Left ventricle myocardium superior (tissue), 1 donor: ENCODE measurements at regions not wholly inside any gene's neighbourhood (a gene's known extent, or its start where the extent isn't known, plus 50 kb on each side); places are given as distances from the start of the nearest gene placed in this dataset.
"Not testable (repeated sequence)": the region's sequence is repeated elsewhere in the genome, so short reads cannot be mapped to it uniquely, and the experiment has no call there.

ENCODE experiments used
- ATAC-seq: fragments of 200-7000 bp; cut with Tn5 transposase; one replicate; pipeline ENCODE4 v1.9.1; 2020; ENCODE audit warnings: mild to moderate bottlenecking, moderate library complexity
- DNase-seq: peaks from one replicate; pipeline ENCODE4 v3.0.0-alpha.2; 2020
- intact Hi-C: fragments of 100-400 bp; cut with micrococcal nuclease; formaldehyde crosslinking; loops from one replicate; pipeline ENCODE4 v1.11.0; 2022
- donor health status: DM: no; HTN: yes; CAD: no; lungs with severe emphysema.

- ATAC-seq: no peak
- DNase-seq: no peak
- intact Hi-C loops: no loop called here
These were observed 238.1 kb downstream of the MED10 start for GRCh38 chr5:6140219-6140618.

GRCh38 chr5:6135977-6136376, 242.4 kb downstream of the MED10 start:
- intact Hi-C loops: no loop called here
- ATAC-seq (no peak), DNase-seq (no peak)

GRCh38 chr5:6134281-6134680, 244.1 kb downstream of the MED10 start:
- ATAC-seq (no peak), DNase-seq (no peak)
- intact Hi-C loops: no loop called here

GRCh38 chr5:6125781-6126180, 252.6 kb downstream of the MED10 start:
- no peak for ATAC-seq
- intact Hi-C loops: no loop called here
- DNase-seq: no peak

- intact Hi-C loops: no loop called here
- ATAC-seq: no peak
- no peak for DNase-seq
These were observed 259.7 kb downstream of the MED10 start for GRCh38 chr5:6118691-6119090.

GRCh38 chr5:6117212-6117611, 261.1 kb downstream of the MED10 start:
- DNase-seq (no peak), ATAC-seq (no peak)
- intact Hi-C loops: no loop called here

GRCh38 chr5:6115852-6116251, 262.5 kb downstream of the MED10 start:
- ATAC-seq (no peak), DNase-seq (no peak)
- intact Hi-C loops: no loop called here

GRCh38 chr5:6112538-6112937, 265.8 kb downstream of the MED10 start:
- ATAC-seq: no peak
- DNase-seq: no peak
- intact Hi-C loops: no loop called here

- no peak for ATAC-seq
- intact Hi-C loops: no loop called here
These were observed 266.2 kb downstream of the MED10 start for GRCh38 chr5:6112125-6112524.

GRCh38 chr5:6111131-6111530, 267.2 kb downstream of the MED10 start:
- intact Hi-C loops: no loop called here
- no peak for DNase-seq
- ATAC-seq: no peak

More at GRCh38 chr5:6112125-6112524, 266.2 kb downstream of the MED10 start:
- DNase-seq: no peak

- DNase-seq (no peak), ATAC-seq (no peak)
- intact Hi-C loops: no loop called here
These were observed 267.8 kb downstream of the MED10 start for GRCh38 chr5:6110441-6111005.

- ATAC-seq (no peak), DNase-seq (no peak)
- intact Hi-C loops: no loop called here
These were observed 269.1 kb downstream of the MED10 start for GRCh38 chr5:6108981-6109825.

GRCh38 chr5:6108540-6108848, 269.9 kb downstream of the MED10 start:
- intact Hi-C loops: no loop called here
- ATAC-seq: no peak
- DNase-seq: no peak

GRCh38 chr5:6107675-6108539, 270.4 kb downstream of the MED10 start:
- DNase-seq (no peak), ATAC-seq (no peak)
- intact Hi-C loops: no loop called here

GRCh38 chr5:6106756-6107155, 271.6 kb downstream of the MED10 start:
- DNase-seq (no peak), ATAC-seq (no peak)
- intact Hi-C loops: no loop called here

GRCh38 chr5:6105320-6105719, 273.0 kb downstream of the MED10 start:
- DNase-seq: no peak
- intact Hi-C loops: no loop called here
- no peak for ATAC-seq

GRCh38 chr5:6096101-6096500, 282.2 kb downstream of the MED10 start:
- no peak for ATAC-seq
- no peak for DNase-seq
- intact Hi-C loops: no loop called here

GRCh38 chr5:6094180-6094579, 284.2 kb downstream of the MED10 start:
- DNase-seq, intact Hi-C loops, ATAC-seq: not testable (repeated sequence)

GRCh38 chr5:6090838-6091237, 287.5 kb downstream of the MED10 start:
- intact Hi-C loops: no loop called here
- DNase-seq: no peak
- ATAC-seq: no peak

- DNase-seq (no peak), ATAC-seq (no peak)
- intact Hi-C loops: no loop called here
These were observed 288.2 kb downstream of the MED10 start for GRCh38 chr5:6090079-6090654.
